ENCODE measurements at regions not wholly inside any gene's neighbourhood (a gene's known extent, or its start where the extent isn't known, plus 50 kb on each side); places are given as distances from the start of the nearest gene placed in this dataset.

DNA sequence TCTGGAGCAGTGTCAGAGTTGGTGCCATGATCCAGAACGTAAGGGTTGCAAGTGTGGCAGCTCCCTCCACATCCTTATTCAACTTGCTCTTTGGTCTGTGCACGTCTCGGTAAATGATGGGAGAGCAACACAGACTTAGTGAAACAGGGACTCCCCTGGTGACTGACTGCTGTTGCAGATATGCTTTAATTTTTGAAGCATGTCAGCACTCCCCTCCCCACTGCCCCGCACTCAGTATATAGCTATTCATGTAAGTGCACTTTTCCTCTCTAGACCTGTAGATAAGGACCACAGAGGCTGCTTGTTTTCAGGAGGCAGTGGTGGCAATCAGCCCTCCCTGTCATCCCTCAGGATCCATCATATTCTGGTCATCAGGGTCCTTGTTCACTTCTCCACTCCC, 470.9 kb downstream of the IRS2 start (continued):
- no peak for TF ChIP-seq NFXL1 (IDR thresholded peaks at IDR 0.05; ENCODE audit: borderline replicate concordance)

DNA sequence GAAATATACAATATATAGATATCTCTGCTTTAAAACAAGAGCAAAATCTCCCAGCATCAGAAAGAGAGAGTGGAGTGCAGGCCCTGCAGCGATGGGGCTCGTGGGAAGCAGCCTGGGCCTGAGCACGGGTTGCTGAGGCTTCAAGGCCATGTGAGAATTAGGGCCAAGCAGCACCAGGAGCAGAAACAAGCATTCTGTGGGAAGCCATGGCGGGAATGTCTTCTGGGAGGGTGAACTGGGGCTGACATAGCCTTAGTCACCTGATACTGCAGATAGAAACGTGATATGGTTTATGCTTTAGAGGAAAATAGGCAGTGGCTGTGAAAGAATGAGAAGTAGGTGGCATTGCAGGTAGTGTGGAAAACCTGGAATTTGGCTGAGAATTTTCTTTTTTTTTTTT, 472.3 kb downstream of the IRS2 start:
- in situ Hi-C loops (cut with MboI): no loop called here
- 0% methylated on average over 5 of the region's 5 CpGs for WGBS (ENCODE audit: insufficient coverage, insufficient replicate concordance, low lambda C conversion rate, missing lambda C conversion rate)
- no peak overlapping the region for H3K9ac ChIP-seq (ENCODE audit: control insufficient read depth, insufficient read depth, low read length)
- no peaks in the 10 kb centered on the region for H3K79me2 ChIP-seq (ENCODE audit: control insufficient read depth, insufficient read depth, low read length)
- no peak overlapping the region for H3K27ac ChIP-seq (ENCODE audit: control insufficient read depth, insufficient read depth)
- ChIA-PET POLR2A (interaction anchor here (0.7 kb wide), 1 partner anchor 158 kb away, joined by 9 read pairs; no protein-coding TSS in a partner anchor), RAD21 (ENCODE audit: unreplicated experiment) (no interaction called here), SMC1A (ENCODE audit: uncharacterized antibody, unreplicated experiment) (no interaction called here), CTCF (no interaction called here)
- no peaks in the 10 kb centered on the region for H3K4me1 ChIP-seq (ENCODE audit: control insufficient read depth, insufficient read depth, low read length)
- no peaks in the 10 kb centered on the region for H3K9me3 ChIP-seq (replicated peaks; ENCODE audit: control insufficient read depth, insufficient read depth, low read length)
- H3K4me2 ChIP-seq (ENCODE audit: control insufficient read depth, insufficient read depth): no peak overlapping the region
- no peak for DNase-seq (ENCODE audit: low read depth, low spot score)
- no TSS peak for BruUV-seq (replicated peaks)
- no peak overlapping the region for H2AFZ ChIP-seq (ENCODE audit: control insufficient read depth, low read depth, low read length)
- no peak for ATAC-seq
- H3K27me3 ChIP-seq (replicated peaks in 1 of 2; ENCODE audit: control insufficient read depth in 2 of 2, insufficient read depth in 2 of 2, low read length in 1 of 2): no peaks in the 10 kb centered on the region
- intact Hi-C loops (cut with micrococcal nuclease; ENCODE audit: unreplicated experiment): no loop called here
- TF ChIP-seq SUPT20H (IDR thresholded peaks at IDR 0.05; ENCODE audit: borderline replicate concordance, control insufficient read depth, low read depth, low read length) (no peak), BMI1 (IDR thresholded peaks at IDR 0.05; ENCODE audit: borderline replicate concordance) (no peak), RFX5 (IDR thresholded peaks at IDR 0.05; ENCODE audit: low read depth, low read length) (no peak), IRF4 (IDR thresholded peaks at IDR 0.05; ENCODE audit: low read depth, low read length) (no peak), POLR2AphosphoS2 (IDR thresholded peaks at IDR 0.05; ENCODE audit: low read depth, low read length) (no peak), RELA (IDR thresholded peaks at IDR 0.05; ENCODE audit: borderline replicate concordance, partially characterized antibody) (no peak)
- TF ChIP-seq, protein P1, sequence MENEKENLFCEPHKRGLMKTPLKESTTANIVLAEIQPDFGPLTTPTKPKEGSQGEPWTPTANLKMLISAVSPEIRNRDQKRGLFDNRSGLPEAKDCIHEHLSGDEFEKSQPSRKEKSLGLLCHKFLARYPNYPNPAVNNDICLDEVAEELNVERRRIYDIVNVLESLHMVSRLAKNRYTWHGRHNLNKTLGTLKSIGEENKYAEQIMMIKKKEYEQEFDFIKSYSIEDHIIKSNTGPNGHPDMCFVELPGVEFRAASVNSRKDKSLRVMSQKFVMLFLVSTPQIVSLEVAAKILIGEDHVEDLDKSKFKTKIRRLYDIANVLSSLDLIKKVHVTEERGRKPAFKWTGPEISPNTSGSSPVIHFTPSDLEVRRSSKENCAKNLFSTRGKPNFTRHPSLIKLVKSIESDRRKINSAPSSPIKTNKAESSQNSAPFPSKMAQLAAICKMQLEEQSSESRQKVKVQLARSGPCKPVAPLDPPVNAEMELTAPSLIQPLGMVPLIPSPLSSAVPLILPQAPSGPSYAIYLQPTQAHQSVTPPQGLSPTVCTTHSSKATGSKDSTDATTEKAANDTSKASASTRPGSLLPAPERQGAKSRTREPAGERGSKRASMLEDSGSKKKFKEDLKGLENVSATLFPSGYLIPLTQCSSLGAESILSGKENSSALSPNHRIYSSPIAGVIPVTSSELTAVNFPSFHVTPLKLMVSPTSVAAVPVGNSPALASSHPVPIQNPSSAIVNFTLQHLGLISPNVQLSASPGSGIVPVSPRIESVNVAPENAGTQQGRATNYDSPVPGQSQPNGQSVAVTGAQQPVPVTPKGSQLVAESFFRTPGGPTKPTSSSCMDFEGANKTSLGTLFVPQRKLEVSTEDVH (IDR thresholded peaks at IDR 0.05; ENCODE audit: low read depth, partially characterized antibody): no peak
- H3K36me3 ChIP-seq (ENCODE audit: control insufficient read depth in 2 of 2, insufficient read depth in 2 of 2, low read length in 1 of 2): no peaks in the 10 kb centered on the region
- H3K4me3 ChIP-seq: no peak overlapping the region
- H4K20me1 ChIP-seq (ENCODE audit: control insufficient read depth, insufficient read depth): no peaks in the 10 kb centered on the region
- no peak for FAIRE-seq

Measured in GM12878 (cell line).